Choroid plexus epithelial cell (primary cell): ENCODE measurements at regions not wholly inside any gene's neighbourhood (a gene's known extent, or its start where the extent isn't known, plus 50 kb on each side); places are given as distances from the start of the nearest gene placed in this dataset.

Source experiments
- DNase-seq: peaks from one replicate; pipeline ENCODE4 v3.0.0-alpha.2; 2010; ENCODE audit warnings: low read depth
- H3K4me3 ChIP-seq: 2 replicates; pipeline ENCODE4 v1.5.1; 2011; ENCODE audit warnings: low read depth, mild to moderate bottlenecking, control low read depth, low read length, moderate library complexity
- TF ChIP-seq, protein P1 (sequence below): conservative IDR thresholded peaks from 2 replicates; pipeline ENCODE4 v1.5.1; 2011; ENCODE audit warnings: low read depth, mild to moderate bottlenecking, control low read depth, inconsistent platforms, low read length, moderate library complexity

DNA sequence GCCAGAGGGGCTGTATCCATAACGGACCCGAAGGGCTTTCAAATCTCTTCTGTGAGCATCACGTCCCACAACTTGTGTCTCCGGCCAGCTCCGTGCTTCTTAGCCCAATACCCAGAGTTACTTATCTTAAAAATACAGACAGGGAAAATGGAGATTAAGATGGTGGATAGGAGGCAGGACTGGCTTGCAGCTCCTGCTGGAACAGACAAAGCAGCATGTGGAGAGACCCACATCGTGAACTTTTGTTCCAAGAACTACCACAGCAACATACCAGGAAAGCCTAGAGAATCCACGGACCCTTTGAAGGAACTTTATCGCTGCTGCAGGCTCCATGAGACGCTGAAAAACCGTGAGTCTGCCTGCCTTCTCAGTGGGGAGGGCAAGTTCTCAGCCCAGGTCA lies 113.7 kb downstream of the RNASET2 start:
- DNase-seq = no peak
- TF ChIP-seq, protein P1, sequence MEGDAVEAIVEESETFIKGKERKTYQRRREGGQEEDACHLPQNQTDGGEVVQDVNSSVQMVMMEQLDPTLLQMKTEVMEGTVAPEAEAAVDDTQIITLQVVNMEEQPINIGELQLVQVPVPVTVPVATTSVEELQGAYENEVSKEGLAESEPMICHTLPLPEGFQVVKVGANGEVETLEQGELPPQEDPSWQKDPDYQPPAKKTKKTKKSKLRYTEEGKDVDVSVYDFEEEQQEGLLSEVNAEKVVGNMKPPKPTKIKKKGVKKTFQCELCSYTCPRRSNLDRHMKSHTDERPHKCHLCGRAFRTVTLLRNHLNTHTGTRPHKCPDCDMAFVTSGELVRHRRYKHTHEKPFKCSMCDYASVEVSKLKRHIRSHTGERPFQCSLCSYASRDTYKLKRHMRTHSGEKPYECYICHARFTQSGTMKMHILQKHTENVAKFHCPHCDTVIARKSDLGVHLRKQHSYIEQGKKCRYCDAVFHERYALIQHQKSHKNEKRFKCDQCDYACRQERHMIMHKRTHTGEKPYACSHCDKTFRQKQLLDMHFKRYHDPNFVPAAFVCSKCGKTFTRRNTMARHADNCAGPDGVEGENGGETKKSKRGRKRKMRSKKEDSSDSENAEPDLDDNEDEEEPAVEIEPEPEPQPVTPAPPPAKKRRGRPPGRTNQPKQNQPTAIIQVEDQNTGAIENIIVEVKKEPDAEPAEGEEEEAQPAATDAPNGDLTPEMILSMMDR = no peak
- H3K4me3 ChIP-seq = no peak overlapping the region

DNA sequence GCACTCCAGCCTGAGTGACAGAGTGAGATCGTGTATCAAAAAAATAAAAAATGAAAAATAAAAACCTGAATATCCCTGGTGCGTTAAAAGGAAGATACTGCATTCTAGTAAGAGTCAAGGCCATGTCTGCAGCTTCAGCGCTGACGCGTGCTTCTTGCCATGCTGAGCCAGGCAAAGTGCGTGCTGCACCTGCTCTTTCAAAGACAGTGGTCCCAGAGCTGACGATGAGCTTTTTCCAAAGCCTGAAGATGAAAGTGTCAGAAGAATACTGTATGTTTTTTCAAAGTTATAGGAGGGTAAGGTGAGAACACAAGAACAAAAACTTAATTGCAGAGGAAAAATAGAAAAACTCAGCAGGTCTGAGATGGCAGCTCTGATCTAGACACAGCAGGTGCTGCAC lies 115.1 kb downstream of the RNASET2 start:
- DNase-seq = no peak

DNA sequence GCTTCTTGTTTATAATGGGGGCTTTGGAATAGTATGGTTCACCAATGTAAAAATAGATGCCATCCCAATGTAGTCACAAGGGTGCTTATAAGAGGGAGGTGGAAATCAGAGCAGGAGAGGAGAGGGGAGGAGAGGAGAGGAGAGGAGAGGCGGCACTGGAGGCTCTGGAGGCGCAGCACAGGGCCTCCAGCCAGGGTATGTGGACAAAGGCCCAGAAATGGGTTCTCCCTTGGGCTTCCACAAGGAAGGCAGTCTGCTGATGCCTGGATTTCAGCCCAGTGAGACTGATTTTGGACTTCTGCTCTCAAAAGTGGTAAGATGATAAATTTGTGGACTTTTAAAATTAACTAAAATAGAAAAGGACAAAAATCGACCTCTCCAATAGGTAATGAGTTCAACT lies 116.8 kb downstream of the RNASET2 start:
- TF ChIP-seq, protein P1 = no peak
- DNase-seq = no peak
- H3K4me3 ChIP-seq = no peak overlapping the region

More for the DNA sequence above, 115.1 kb downstream of the RNASET2 start:
- TF ChIP-seq, protein P1 = no peak
- no peak overlapping the region for H3K4me3 ChIP-seq

DNA sequence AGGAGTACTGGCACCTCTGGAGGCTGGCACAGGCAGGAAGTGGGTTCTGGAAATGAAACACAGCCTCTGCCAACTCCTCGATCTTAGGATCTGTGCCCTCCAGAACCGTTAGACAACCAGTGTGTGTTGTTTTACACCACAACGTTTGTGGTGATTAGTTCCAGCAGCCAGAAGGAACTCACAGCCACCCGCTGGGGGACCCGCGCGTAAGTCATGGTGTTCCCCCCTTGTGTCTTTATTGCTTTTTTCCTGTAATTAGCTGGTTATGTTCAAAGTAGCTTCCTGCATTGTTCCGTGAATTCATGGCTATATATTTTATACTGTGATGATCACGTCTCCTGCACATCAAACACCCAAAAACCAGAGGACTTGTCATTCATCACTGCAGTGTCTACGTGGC lies 117.4 kb downstream of the RNASET2 start:
- H3K4me3 ChIP-seq = no peak overlapping the region
- TF ChIP-seq, protein P1 = no peak
- DNase-seq = no peak

DNA sequence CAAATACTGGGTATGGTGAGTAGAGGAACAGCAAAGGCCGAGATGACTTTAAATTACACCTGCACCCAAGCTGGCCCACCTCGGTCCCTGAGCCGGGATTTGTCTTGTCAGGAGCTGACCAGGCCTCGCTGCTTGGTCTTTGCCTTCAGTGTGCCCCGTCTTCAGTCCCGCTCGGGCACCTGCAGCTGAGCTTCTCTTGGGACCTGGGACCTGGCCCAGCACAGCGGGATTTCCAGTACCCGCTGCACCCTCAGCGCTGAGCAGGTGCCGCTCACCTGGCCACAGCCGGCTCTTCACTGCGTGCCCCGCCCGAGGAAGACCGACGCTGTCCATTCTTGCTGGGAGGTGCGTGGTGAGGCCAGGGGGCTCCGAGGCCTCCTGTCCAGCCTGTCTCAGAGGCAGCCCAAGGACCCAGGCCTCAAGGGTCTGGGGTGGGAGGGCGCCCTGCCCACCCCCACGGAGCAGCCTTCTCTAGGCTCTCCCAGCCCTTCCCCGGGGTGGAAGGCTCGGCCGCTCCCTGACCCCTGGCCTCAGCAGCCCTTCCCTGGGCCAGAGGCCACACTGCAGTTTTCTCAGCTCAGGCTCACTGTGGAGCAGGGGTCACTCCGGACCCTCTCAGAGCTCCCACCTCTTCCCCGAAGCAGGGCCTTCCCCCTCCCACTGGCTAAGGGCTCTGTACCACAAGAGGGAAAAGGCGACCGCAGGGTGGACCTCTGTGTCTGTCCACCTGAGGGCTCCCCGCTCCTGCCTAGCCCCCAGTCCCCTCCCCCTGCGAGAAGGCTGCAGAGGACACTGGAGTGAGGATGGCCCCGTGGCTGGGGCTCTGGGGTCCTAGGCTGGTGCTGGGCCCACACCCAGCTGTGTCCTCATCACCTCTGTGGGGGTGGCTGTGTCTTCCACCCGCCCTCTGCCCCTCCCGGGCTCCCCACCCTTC lies 119.3 kb downstream of the RNASET2 start:
- no peak overlapping the region for H3K4me3 ChIP-seq

DNA sequence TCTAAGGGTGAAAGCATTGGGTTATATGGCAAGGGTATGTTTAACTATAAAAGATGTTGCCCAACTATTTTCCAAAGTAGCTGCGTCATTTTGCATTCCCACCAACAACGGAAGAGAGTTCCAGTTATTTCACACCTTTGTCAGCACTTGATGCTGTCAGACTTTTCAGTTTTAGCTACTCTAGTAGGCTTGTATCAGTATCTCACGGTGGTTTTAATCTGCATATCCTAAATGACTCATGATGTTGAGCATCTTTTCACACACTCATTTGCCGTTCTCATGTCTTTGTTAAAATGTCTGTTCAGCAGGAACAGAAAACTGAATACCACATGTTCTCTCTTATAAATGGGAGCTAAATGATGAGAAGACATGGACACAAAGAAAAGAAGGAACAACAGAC lies 122.3 kb downstream of the RNASET2 start:
- no peak overlapping the region for H3K4me3 ChIP-seq
- no peak for DNase-seq
- TF ChIP-seq, protein P1 = no peak

More for the DNA sequence above, 119.3 kb downstream of the RNASET2 start:
- no peak for DNase-seq
- TF ChIP-seq, protein P1 = no peak
